Neural cell (in vitro differentiated cells): ENCODE measurements at regions not wholly inside any gene's neighbourhood (a gene's known extent, or its start where the extent isn't known, plus 50 kb on each side); places are given as distances from the start of the nearest gene placed in this dataset.

Source experiments
- H2AFZ ChIP-seq: fragments of 200-600, 300-800 bp; sonication (generic), shearing (Covaris generic); 2 replicates; pipeline ENCODE4 v1.6.0; 2014; ENCODE audit warnings: low read depth, mild to moderate bottlenecking, antibody characterized with exemption, low read length, moderate library complexity
- H3F3A ChIP-seq: fragments of 200-600 bp; shearing (Covaris generic); 2 replicates; pipeline ENCODE4 v1.6.1; 2016; ENCODE audit warnings: mild to moderate bottlenecking, moderate library complexity, mixed read lengths, antibody characterized with exemption, low read length; ENCODE audit not compliant: insufficient read depth, poor library complexity, severe bottlenecking
- H3K27ac ChIP-seq: fragments of 200-600, 300-800 bp; sonication (generic), shearing (Covaris generic); 2 replicates; pipeline ENCODE4 v1.5.1; 2014; ENCODE audit warnings: mild to moderate bottlenecking, low read length, moderate library complexity
- H3K27me3 ChIP-seq: fragments of 300-800, 200-600 bp; sonication (generic), shearing (Covaris generic); 2 replicates; pipeline ENCODE4 v1.6.0; 2014; ENCODE audit warnings: mild to moderate bottlenecking, low read depth, low read length, moderate library complexity; ENCODE audit not compliant: insufficient read depth
- H3K36me3 ChIP-seq: fragments of 300-800, 200-600 bp; sonication (generic), shearing (Covaris generic); 2 replicates; pipeline ENCODE4 v1.5.1; 2014; ENCODE audit warnings: mild to moderate bottlenecking, antibody characterized with exemption, low read length, moderate library complexity; ENCODE audit not compliant: insufficient read depth
- H3K4me2 ChIP-seq: fragments of 300-800, 200-600 bp; sonication (generic), shearing (Covaris generic); 2 replicates; pipeline ENCODE4 v1.6.0; 2014; ENCODE audit warnings: mild to moderate bottlenecking, low read length
- H3K4me3 ChIP-seq: fragments of 300-800, 200-600 bp; sonication (generic), shearing (Covaris generic); 2 replicates; pipeline ENCODE4 v1.5.1; 2014; ENCODE audit warnings: mild to moderate bottlenecking, low read length, moderate library complexity
- H3K79me2 ChIP-seq: fragments of 200-600 bp; shearing (Covaris generic); replicated peaks from 2 replicates; pipeline ENCODE4 v1.6.0; 2014; ENCODE audit warnings: mild to moderate bottlenecking, low read length, moderate library complexity; ENCODE audit not compliant: insufficient read depth
- H3K9ac ChIP-seq: fragments of 300-800, 200-600 bp; sonication (generic), shearing (Covaris generic); 2 replicates; pipeline ENCODE4 v1.6.1; 2016; ENCODE audit warnings: mild to moderate bottlenecking, low read length, mixed read lengths
- H3K9me2 ChIP-seq: fragments of 200-600 bp; shearing (Covaris generic); 2 replicates; pipeline ENCODE4 v1.6.1; 2016; ENCODE audit warnings: mild to moderate bottlenecking, low read length, mixed read lengths; ENCODE audit not compliant: insufficient read depth
- H3K9me3 ChIP-seq: fragments of 200-600, 300-800 bp; sonication (generic), shearing (Covaris generic); 2 replicates; pipeline ENCODE4 v1.6.1; 2016; ENCODE audit warnings: mild to moderate bottlenecking, mixed run types, low read length, moderate library complexity, mixed read lengths
- H4K20me1 ChIP-seq: fragments of 200-600 bp; shearing (Covaris generic); 2 replicates; pipeline ENCODE4 v1.6.1; 2016; ENCODE audit warnings: mild to moderate bottlenecking, mixed run types; ENCODE audit not compliant: insufficient read depth
- CTCF ChIP-seq: fragments of 450-650 bp; IDR thresholded peaks from 2 replicates; pipeline ENCODE4 v1.5.1; 2014; ENCODE audit warnings: antibody characterized with exemption, mild to moderate bottlenecking, moderate library complexity; ENCODE audit not compliant: poor library complexity, severe bottlenecking
- EP300 ChIP-seq: fragments of 450-650 bp; conservative IDR thresholded peaks from 2 replicates; pipeline ENCODE4 v1.6.1; 2014; ENCODE audit warnings: antibody characterized with exemption, mild to moderate bottlenecking, moderate library complexity; ENCODE audit not compliant: poor library complexity, severe bottlenecking
- EZH2 ChIP-seq: fragments of 200-600, 300-800 bp; shearing (Covaris generic), sonication (generic); IDR thresholded peaks from 2 replicates; pipeline ENCODE4 v1.6.1; 2014; ENCODE audit warnings: antibody characterized with exemption, low read length, borderline replicate concordance, mild to moderate bottlenecking; ENCODE audit not compliant: insufficient read depth, poor library complexity, severe bottlenecking
- MXI1 ChIP-seq: fragments of 450-650 bp; conservative IDR thresholded peaks from 2 replicates; pipeline ENCODE4 v1.6.1; 2014; ENCODE audit warnings: antibody characterized with exemption, mild to moderate bottlenecking; ENCODE audit not compliant: poor library complexity, severe bottlenecking
- POLR2AphosphoS5 ChIP-seq: IDR thresholded peaks from 2 replicates; pipeline ENCODE4 v1.6.1; 2012
- RAD21 ChIP-seq: fragments of 450-650 bp; conservative IDR thresholded peaks from 2 replicates; pipeline ENCODE4 v1.6.1; 2014; ENCODE audit warnings: antibody characterized with exemption, mild to moderate bottlenecking, moderate library complexity
- REST ChIP-seq: IDR thresholded peaks from 2 replicates; pipeline ENCODE4 v1.6.1; 2012; ENCODE audit warnings: borderline replicate concordance
- SMC3 ChIP-seq: fragments of 450-650 bp; conservative IDR thresholded peaks from 2 replicates; pipeline ENCODE4 v1.6.1; 2014; ENCODE audit warnings: antibody characterized with exemption, mild to moderate bottlenecking, moderate library complexity; ENCODE audit not compliant: poor library complexity
- TAF1 ChIP-seq: IDR thresholded peaks from 2 replicates; pipeline ENCODE4 v1.6.1; 2012; ENCODE audit warnings: low read depth

- H3K4me2 ChIP-seq: no peak overlapping the region
- H3K9ac ChIP-seq: no peak overlapping the region
- H4K20me1 ChIP-seq: no peaks in the 10 kb centered on the region
- no peak for TF ChIP-seq CTCF
- TF ChIP-seq EZH2: no peak
- no peak for TF ChIP-seq REST
- TF ChIP-seq MXI1: no peak
- TF ChIP-seq EP300: no peak
- TF ChIP-seq SMC3: no peak
- no peak for TF ChIP-seq POLR2AphosphoS5
- TF ChIP-seq RAD21: no peak
- no peak for TF ChIP-seq TAF1
- H3K79me2 ChIP-seq: no peaks in the 10 kb centered on the region
- no peaks in the 10 kb centered on the region for H3K36me3 ChIP-seq
- no peaks in the 10 kb centered on the region for H3F3A ChIP-seq
- no peaks in the 10 kb centered on the region for H3K9me3 ChIP-seq
- no peak overlapping the region for H3K4me3 ChIP-seq
- no peak overlapping the region for H3K27ac ChIP-seq
- H3K27me3 ChIP-seq: no peaks in the 10 kb centered on the region
- H2AFZ ChIP-seq: no peak overlapping the region
- H3K9me2 ChIP-seq: no peaks in the 10 kb centered on the region
Observed at GRCh38 chr6:25034431-25034921, 98.7 kb upstream of the RIPOR2 start.

DNA sequence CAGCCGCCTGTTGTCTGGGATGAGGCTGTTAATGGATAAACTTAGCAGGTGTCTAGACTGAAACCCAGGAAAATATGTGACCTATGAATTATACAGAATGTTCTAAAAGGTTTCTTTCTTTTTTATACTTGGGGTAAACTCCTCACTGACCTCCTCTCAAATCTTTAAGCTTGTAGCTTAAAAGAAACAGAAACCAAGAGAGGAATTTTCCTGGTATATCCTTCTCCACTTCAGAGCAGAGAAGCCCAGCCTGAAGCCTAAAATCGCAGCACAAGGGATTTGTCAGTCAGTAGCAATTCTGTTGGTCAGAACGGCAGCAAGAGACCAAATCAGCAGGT lies 99.4 kb upstream of the RIPOR2 start:
- H3K4me3 ChIP-seq: no peak overlapping the region
- no peaks in the 10 kb centered on the region for H3F3A ChIP-seq
- no peaks in the 10 kb centered on the region for H4K20me1 ChIP-seq
- no peak for TF ChIP-seq RAD21
- TF ChIP-seq CTCF: no peak
- no peak for TF ChIP-seq EP300
- TF ChIP-seq SMC3: no peak
- no peak for TF ChIP-seq POLR2AphosphoS5
- TF ChIP-seq MXI1: no peak
- TF ChIP-seq EZH2: no peak
- TF ChIP-seq REST: no peak
- no peak for TF ChIP-seq TAF1
- no peaks in the 10 kb centered on the region for H3K36me3 ChIP-seq
- no peaks in the 10 kb centered on the region for H3K9me2 ChIP-seq
- no peak overlapping the region for H3K9ac ChIP-seq
- no peaks in the 10 kb centered on the region for H3K27me3 ChIP-seq
- H3K79me2 ChIP-seq: no peaks in the 10 kb centered on the region
- H3K9me3 ChIP-seq: no peaks in the 10 kb centered on the region
- H3K4me2 ChIP-seq: no peak overlapping the region
- H3K27ac ChIP-seq: no peak overlapping the region
- no peak overlapping the region for H2AFZ ChIP-seq
